Stimulated activated CD8-positive, alpha-beta memory T cell treated with anti-CD3 and anti-CD28 coated beads, Interleukin-4, amount 100 ng/mL, for 1 hour (primary cell): ENCODE measurements at regions not wholly inside any gene's neighbourhood (a gene's known extent, or its start where the extent isn't known, plus 50 kb on each side); places are given as distances from the start of the nearest gene placed in this dataset.

Experiments
- DNase-seq, 2 donors: peaks; one replicate each; pipeline ENCODE4 v3.0.0-alpha.2; 2020; ENCODE audit warnings: low read depth in 2 of 2, low spot score in 1 of 2

DNA sequence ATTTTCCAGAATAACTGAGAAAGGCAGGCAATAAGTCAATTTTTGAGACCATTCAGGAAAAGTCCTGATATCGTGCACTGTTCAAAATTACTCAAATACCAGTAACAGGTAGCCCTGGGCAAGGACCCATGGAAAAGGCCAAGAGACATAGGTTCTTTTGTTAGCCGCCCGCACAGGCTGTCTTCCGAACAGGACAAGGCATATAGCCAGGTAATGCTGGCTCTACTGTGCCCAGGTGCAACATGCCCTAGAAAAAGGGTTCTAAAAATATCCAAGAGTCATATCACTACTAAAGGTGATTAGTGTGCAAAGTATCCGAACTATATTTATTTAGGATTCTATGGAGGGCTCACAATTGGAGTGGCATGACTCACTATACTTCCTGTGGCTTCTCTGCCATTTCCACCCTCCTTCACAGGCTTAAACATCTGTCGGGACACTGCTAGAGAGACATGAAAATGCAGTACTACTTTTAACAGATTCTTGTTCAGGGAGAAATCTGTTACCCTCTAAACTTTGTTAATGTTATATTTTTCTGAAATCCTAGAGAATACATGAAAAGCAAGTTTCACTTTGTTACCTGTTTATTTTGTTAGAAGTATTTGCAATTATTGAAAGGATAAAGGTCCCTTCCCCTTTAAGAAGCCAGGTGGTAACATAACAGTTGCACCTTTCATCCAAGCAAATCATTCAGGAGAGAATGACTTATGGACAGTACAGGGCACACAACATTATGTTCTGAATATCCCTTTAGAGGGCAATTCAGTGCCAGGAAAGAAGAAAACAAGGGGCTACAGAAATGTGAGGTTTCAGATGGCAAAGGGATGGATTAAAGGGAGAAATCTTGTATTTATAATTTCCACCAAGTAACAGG lies 293.3 kb upstream of the THBS1 start:
- DNase-seq, result no peak

DNA sequence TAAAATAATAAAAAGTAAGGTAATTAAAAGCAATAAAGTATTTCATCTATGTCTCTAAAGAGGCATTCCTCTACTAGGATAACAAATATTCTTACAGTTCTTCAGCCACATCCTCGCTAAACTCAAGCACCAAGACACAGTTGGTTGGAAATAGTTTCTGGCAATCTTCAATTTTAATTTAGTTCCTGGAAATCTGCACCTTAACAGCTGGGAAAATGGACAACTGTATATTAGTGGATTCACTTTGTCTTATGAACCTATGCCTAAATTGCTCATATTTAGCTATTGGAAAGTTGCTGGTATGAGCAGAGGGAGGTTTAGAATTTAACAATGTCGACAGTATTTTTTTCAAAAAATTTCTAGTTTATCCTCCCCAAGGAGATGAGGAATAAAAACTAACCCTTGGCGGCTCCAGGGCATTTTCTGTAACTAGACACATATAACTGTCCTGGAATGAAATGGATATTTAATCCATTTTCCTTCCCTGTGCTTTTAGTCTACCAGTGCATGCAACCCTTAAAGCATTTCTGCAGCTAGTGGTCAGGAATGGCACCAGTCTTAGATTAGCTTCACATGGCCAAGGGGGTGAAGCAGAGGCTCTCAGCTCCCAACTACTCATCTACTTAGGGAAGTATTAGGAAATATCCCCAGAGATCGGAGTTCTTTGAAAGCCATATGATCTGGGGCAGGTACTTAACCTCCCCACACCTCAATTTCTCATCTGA lies 290.0 kb upstream of the THBS1 start:
- DNase-seq, result no peak

DNA sequence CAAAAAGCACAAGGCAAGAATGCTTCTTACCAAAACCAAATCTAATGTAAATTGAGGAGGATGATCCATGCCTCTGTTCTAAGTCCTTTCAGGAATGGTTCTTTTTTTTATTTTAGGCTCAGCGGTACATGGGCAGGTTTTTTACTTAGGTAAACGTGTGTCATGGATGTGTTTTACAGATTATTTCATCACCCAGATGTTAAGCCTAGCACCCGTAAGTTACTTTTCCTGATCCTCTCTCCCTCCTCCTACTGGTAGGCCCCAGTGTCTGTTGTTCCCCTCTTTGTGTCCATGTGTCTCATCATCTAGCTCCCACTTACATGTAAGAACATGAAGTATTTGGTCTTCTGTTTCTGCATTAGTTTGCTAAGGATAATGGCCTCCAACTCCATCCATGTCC lies 289.2 kb upstream of the THBS1 start:
- DNase-seq, result no peak

GRCh38 chr15:39296955-39297354 lies 283.9 kb upstream of the THBS1 start:
- DNase-seq, result no peak

GRCh38 chr15:39298271-39298962 lies 282.5 kb upstream of the THBS1 start:
- DNase-seq, result no peak

- no peak for DNase-seq
These were observed 281.2 kb upstream of the THBS1 start for GRCh38 chr15:39299486-39300267.

DNA sequence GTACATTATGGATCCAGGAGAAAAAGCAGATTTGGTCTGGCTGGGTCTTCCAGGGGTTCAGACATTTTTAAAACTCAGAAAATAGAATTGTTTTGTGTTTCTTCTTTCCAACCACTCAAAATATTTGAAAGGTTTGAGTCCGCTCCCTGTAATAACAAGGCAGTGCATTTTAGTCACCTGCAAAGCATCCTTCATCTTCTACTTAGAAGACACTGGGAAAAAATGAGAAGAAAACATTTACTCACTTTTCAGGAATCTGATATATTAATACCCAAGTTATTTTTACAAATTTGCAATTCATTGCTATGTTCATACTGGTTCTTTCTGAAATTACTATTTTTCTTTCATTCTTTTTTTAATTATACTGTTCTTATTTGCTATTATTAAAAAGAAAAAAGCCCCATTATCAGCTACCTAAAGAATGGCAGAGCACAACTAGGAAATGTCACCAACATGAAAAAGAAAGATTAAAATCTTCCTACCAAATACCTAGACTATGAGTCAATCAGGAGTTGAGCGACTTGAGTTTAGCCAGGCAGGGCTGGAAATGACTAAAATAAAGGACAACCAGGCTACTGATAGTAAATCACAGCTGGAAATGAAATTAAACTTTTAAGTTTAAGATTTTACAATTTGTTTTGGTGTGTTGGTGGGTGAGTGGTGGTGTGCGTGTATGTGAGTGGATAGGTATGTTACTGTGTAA lies 280.3 kb upstream of the THBS1 start:
- DNase-seq, result no peak

GRCh38 chr15:39301589-39301999 lies 279.3 kb upstream of the THBS1 start:
- no peak for DNase-seq

DNA sequence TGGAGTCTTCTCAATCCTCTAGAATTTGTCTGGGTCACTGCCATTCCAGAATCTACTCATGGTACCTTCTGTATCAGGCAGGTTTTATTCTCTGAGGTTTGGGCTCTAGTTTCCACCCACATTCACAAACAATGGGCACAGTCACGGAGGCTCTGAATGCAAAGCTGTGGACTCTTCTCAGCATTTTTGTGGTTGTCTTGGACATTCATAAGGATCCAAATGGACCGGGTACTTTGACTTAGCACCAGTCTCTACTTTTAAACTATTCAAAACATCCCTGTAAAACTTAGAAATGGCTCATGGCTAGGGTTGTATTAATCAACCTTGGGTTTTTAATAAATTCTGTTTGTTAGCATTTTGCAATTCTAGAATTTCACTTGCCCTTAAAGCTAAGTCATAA lies 277.9 kb upstream of the THBS1 start:
- DNase-seq, result no peak

DNA sequence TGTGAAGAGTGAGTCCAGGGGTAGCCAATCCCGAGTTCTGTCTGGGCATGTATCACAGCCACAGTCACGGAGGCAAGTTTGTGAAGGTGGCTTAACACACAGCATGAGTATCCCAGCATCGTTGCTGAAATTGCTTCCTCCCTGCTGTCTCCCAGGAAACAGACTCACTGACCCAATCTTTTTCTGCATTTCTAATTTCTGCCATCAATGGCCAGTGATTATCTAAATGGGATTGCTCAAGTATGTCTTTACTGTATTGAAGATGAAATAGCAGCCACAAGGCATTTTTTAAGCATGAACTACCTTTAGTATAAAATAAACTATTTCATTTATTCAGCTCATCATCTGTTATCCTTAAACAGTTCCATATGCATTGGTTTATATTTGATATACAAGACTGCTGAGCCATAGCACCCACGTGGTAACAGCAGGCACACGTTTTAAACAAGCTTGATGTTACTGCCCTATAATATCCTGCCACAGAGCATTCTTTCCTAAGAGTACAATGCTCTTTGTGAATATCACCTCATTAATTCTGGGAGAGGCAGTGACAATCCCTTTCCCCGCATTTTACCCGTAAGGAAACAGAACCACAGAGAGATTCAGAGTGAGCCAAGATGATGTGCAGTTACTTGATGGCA lies 276.6 kb upstream of the THBS1 start:
- no peak for DNase-seq

DNA sequence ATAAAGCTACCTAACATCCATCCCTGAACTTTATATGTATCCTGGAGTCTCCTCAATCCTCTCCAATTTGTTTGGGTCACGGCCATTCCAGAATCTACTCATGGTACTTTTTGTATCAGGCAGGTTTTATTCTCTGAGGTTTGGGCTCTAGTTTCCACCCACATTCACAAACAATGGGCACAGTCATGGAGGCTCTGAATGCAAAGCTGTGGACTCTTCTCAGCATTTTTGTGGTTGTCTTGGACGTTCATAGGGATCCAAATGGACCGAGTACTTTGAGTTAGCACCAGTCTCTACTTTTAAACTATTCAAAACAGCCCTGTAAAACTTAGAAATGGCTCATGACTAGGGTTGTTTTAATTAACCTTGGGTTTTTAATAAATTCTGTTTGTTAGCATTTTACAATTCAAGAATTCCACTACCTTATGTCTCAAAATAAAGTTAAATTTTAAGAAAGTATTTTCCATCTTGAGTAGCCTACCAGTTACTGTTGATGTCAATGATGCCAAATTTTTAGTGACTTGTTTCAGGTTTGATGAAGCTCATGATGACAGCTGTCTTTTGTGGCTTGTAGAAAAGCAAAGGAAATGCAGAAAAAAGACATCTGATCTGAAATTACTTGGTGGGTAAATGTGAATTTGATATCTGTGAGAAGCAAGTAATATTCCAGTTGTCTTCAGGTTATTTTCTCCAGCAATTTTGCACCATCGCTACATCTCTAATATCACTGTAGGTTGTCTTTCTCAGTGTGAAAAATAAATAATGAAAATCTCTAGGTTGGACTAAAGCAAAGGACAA lies 275.7 kb upstream of the THBS1 start:
- DNase-seq, result no peak

- no peak for DNase-seq
These were observed 270.2 kb upstream of the THBS1 start for GRCh38 chr15:39310633-39311032.

DNA sequence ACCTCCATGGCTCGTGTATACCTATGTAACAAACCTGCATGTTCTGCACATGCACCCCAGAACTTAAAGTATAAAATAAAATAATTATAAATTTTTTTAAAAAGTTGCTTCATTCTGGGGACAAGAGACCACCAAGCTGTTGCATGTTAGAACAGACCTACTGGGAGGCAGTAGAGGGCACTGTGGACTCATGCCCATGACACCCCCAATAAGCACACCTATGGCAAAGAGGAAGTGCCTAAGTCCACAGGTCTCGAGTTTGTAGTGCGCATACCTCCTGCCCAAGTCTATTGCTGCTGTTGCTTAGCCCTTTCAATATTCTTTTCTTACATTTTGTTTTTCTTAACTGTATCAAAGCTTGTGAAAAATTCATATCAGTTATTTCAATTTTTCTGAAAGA lies 267.9 kb upstream of the THBS1 start:
- DNase-seq, result no peak

DNA sequence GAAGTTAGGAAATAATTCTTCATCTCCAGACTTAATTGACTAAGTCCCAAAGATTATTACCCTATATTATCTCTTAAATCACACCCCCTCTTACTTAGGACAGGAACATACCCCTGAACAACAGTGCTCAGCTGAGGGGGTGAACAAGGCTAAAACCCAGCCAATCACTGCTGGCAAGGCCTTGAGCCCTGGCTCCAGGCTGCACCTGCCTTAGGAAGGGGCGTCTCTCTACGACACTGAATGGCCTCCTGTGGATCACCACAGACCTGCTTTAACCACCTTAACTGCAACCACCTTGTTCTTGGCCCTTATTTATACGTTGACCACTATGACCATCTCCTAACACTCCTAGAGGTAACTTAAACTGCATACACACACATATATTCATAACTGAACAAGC lies 267.4 kb upstream of the THBS1 start:
- DNase-seq, result no peak

DNA sequence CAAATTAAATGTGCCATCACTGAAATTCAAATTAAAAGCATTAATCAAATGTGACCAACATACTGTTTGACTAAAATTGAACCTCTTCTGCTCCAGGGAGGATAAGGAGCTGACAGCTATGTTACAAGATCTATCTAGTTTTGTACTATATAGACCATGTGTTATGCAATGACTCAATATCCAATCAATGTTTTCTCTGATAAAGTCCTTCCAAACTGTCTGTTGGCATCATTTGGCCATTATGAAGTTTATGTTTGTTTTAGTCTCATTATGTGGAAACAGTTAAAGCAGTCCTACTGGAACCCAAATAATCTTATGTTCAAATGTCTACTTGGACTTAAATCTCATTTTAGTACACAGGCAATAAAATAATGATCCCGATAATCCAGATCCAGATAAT lies 267.0 kb upstream of the THBS1 start:
- no peak for DNase-seq

DNA sequence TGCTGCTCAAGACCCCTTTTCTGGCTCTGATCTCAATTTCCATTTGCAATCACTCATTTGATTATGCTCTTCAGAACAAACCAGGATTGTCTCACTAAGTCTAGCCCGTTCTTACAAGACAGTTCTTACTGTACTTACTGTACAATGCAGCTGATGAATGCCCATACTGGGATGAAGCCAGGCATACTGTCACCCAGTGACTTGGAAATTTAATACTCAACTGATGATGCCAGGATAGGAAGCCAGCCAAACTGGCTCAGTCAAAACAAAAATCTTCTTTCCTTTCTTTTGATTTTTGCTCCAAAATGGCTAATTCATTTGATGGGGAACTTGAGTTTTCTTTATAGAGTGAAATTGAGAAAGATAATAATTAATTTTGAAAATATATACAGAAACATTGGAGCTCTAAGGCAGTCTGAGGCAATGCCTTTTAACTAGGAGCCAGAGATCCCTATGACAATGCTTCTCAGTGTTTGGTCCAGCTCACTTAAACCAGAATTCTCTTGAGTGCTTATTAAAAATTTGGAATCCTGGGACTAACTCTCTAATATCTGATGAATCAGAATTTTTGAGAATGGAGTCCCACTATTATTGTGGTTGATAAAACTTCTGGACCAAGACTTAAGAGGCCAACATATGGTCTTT lies 265.6 kb upstream of the THBS1 start:
- DNase-seq, result no peak

DNA sequence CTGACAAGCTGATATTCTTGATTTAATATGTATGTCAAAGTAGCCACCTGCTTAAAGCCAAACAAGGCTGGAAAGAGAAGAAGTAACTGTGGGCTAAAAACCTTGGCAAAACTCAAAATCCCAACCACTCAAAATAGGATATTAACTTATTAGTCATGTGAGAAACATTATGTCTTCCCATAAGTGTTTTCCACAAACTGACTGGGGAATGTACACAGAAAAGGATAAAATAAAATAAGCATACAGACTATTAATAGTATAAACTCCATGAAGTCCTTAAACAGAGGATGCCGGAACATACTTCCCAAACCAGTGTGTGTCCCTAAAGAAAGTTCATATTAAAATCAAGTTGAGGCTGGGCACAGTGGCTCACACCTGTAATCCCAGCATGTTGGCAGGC lies 263.7 kb upstream of the THBS1 start:
- DNase-seq, result no peak

- DNase-seq, result no peak
These were observed 262.6 kb upstream of the THBS1 start for GRCh38 chr15:39318231-39318630.

DNA sequence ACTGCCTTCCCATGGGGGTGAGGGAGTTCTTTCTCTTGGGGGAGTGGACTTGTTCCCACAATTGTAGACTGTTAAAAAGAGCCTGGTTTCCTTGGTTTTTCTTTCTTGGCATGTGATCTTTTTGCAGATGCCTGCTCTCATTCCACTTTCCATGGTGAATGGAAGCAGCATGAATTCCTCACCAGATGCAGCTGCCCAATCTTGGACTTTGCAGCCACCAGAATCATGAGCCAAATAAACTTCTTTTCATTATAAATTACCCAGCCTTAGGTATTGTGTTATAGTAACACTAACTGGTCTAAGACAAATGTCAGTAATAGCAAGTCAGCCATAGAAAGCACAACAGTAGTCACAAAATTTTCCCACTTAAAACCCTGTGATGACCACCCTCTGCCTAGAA lies 260.5 kb upstream of the THBS1 start:
- DNase-seq, result no peak
